ENCODE measurements at regions not wholly inside any gene's neighbourhood (a gene's known extent, or its start where the extent isn't known, plus 50 kb on each side); places are given as distances from the start of the nearest gene placed in this dataset.

GRCh38 chr7:125563964-125564529 lies 634.4 kb upstream of the POT1 start:
- TF ChIP-seq CTCF (IDR thresholded peaks at IDR 0.05) (no peak), POLR2A (IDR thresholded peaks at IDR 0.05) (no peak)

Data from adrenal gland (tissue), 5 donors.